Kidney (tissue), 13 donors: ENCODE measurements at regions not wholly inside any gene's neighbourhood (a gene's known extent, or its start where the extent isn't known, plus 50 kb on each side); places are given as distances from the start of the nearest gene placed in this dataset.

Experiments used
- DNase-seq, 5 donors: peaks; one replicate each; pipeline ENCODE4 v3.0.0-alpha.2; 2013 to 2020
- FAIRE-seq: peaks from 2 replicates; lab custom pipeline; 2012; peaks lifted over from hg19 to GRCh38; lab: Jason Lieb, UNC
- H3K27ac ChIP-seq, 2 donors: one replicate each; pipeline ENCODE4 v1.7.0; 2013; ENCODE audit warnings: low read depth in 2 of 2, low read length in 2 of 2, inconsistent platforms in 1 of 2
- H3K27me3 ChIP-seq: one replicate; pipeline ENCODE4 v1.7.1; 2013; ENCODE audit warnings: low read length, inconsistent platforms; ENCODE audit not compliant: control insufficient read depth, insufficient read depth
- H3K36me3 ChIP-seq, 3 donors: one replicate each; pipeline versions ENCODE4 v1.7.0 to v1.7.1; 2013; ENCODE audit warnings: low read length in 3 of 3, control low read depth in 1 of 3, inconsistent platforms in 1 of 3; ENCODE audit not compliant: insufficient read depth in 3 of 3, control insufficient read depth in 2 of 3
- H3K4me1 ChIP-seq, 3 donors: one replicate each; pipeline versions ENCODE4 v1.7.0 to v1.7.1; 2013; ENCODE audit warnings: low read length in 3 of 3, inconsistent platforms in 1 of 3, low read depth in 1 of 3; ENCODE audit not compliant: control insufficient read depth in 2 of 3, insufficient read depth in 2 of 3
- H3K4me3 ChIP-seq, 3 donors: one replicate each; pipeline versions ENCODE4 v1.7.0 to v1.8.1; 2013; ENCODE audit warnings: low read length in 3 of 3, control low read depth in 1 of 3, inconsistent platforms in 1 of 3
- H3K9ac ChIP-seq, 3 donors: one replicate each; pipeline versions ENCODE4 v1.7.0 to v1.7.1; 2013; ENCODE audit warnings: low read length in 3 of 3, control low read depth in 1 of 3, inconsistent platforms in 1 of 3
- H3K9me3 ChIP-seq, 3 donors: one replicate each; pipeline versions ENCODE4 v1.7.0 to v1.7.1; 2013; ENCODE audit warnings: low read length in 3 of 3, control low read depth in 1 of 3, inconsistent platforms in 1 of 3; ENCODE audit not compliant: control insufficient read depth in 2 of 3, insufficient read depth in 1 of 3
- intact Hi-C: fragments of 100-400 bp; cut with DNase I; formaldehyde crosslinking; loops from one replicate; pipeline ENCODE4 v1.11.1; 2022
- TF ChIP-seq, protein P1 (sequence below): IDR thresholded peaks from 3 replicates; pipeline ENCODE4 v1.5.1; 2012; ENCODE audit warnings: mild to moderate bottlenecking, moderate library complexity, borderline replicate concordance; ENCODE audit not compliant: insufficient read depth; ENCODE audit errors: extremely low read depth
- donor health status: control.
- donor health status: control.
- donor health status: control.
- donor health status: control.
- donor health status: control.
- donor health status: DM: yes; HTN: yes; CAD: no.
- donor health status: Normal renal cell carcinoma (clear cell type).

- no peaks in the 10 kb centered on the region for H3K27me3 ChIP-seq
- H3K9me3 ChIP-seq: no peaks in the 10 kb centered on the region
- H3K9ac ChIP-seq: no peak overlapping the region
- no peak overlapping the region for H3K27ac ChIP-seq
- no peak for DNase-seq
- TF ChIP-seq, protein P1, sequence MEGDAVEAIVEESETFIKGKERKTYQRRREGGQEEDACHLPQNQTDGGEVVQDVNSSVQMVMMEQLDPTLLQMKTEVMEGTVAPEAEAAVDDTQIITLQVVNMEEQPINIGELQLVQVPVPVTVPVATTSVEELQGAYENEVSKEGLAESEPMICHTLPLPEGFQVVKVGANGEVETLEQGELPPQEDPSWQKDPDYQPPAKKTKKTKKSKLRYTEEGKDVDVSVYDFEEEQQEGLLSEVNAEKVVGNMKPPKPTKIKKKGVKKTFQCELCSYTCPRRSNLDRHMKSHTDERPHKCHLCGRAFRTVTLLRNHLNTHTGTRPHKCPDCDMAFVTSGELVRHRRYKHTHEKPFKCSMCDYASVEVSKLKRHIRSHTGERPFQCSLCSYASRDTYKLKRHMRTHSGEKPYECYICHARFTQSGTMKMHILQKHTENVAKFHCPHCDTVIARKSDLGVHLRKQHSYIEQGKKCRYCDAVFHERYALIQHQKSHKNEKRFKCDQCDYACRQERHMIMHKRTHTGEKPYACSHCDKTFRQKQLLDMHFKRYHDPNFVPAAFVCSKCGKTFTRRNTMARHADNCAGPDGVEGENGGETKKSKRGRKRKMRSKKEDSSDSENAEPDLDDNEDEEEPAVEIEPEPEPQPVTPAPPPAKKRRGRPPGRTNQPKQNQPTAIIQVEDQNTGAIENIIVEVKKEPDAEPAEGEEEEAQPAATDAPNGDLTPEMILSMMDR: no peak
- no peak overlapping the region for H3K4me3 ChIP-seq
- FAIRE-seq: no peak
- H3K4me1 ChIP-seq: no peaks in the 10 kb centered on the region
- no peaks in the 10 kb centered on the region for H3K36me3 ChIP-seq
- intact Hi-C loops: no loop called here
Observed at GRCh38 chr14:51145246-51145645, 50.3 kb upstream of the TRIM9 start.

GRCh38 chr14:51147183-51147582 lies 52.3 kb upstream of the TRIM9 start:
- Histone ChIP-seq H3K27me3 (no peaks in the 10 kb centered on the region), H3K36me3 (no peaks in the 10 kb centered on the region), H3K4me1 (no peaks in the 10 kb centered on the region), H3K27ac (no peak overlapping the region), H3K4me3 (no peak overlapping the region), H3K9ac (no peak overlapping the region), H3K9me3 (no peaks in the 10 kb centered on the region)
- DNase-seq (no peak), FAIRE-seq (no peak)
- intact Hi-C loops: no loop called here
- TF ChIP-seq, protein P1: no peak

DNA sequence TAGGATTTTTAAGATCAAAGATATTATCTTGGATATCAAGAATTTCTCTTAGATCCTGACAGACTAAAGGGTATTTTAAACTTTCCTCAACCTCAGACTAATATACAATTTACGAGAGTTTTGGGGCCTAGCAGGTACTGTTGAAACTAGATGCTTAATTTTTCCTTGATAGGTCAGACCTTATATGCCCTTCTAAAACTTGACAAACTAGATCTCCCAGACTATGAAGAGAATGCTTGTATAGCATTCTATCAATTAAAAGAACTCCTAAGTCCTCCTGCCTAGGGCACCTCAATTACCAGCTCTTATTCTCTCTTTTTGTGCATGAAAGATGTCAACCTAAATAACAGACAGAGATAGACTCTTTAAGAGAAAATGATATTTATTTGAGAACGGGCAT lies 60.4 kb upstream of the TRIM9 start:
- no peak overlapping the region for H3K27ac ChIP-seq
- no peaks in the 10 kb centered on the region for H3K4me1 ChIP-seq
- FAIRE-seq (no peak), DNase-seq (no peak)
- H3K9ac ChIP-seq: no peak overlapping the region
- intact Hi-C loops: no loop called here
- H3K27me3 ChIP-seq: no peaks in the 10 kb centered on the region
- H3K4me3 ChIP-seq: no peak overlapping the region
- TF ChIP-seq, protein P1: no peak
- no peaks in the 10 kb centered on the region for H3K9me3 ChIP-seq
- no peaks in the 10 kb centered on the region for H3K36me3 ChIP-seq

- Histone ChIP-seq H3K9me3 (no peaks in the 10 kb centered on the region), H3K4me3 (no peak overlapping the region), H3K27ac (no peak overlapping the region), H3K27me3 (no peaks in the 10 kb centered on the region), H3K36me3 (no peaks in the 10 kb centered on the region), H3K9ac (no peak overlapping the region), H3K4me1 (no peaks in the 10 kb centered on the region)
- DNase-seq (peak in 1 of 5 donors; percentile 37), FAIRE-seq (peak; percentile 19)
- TF ChIP-seq, protein P1: peak; percentile 28
- intact Hi-C loops: no loop called here
Observed at GRCh38 chr14:51157012-51157411, 62.1 kb upstream of the TRIM9 start.
